IMR-90 (cell line): ENCODE measurements at regions not wholly inside any gene's neighbourhood (a gene's known extent, or its start where the extent isn't known, plus 50 kb on each side); places are given as distances from the start of the nearest gene placed in this dataset.

Experiments
- ATAC-seq: fragments of 200-7000 bp; cut with Tn5 transposase; 2 replicates; pipeline ENCODE4 v1.9.1; 2020; ENCODE audit warnings: low read depth, mild to moderate bottlenecking, moderate library complexity
- BruUV-seq: library from RNA; stranded (reverse); fragments of 400-500 nt; replicated peaks from 2 replicates; lab custom pipeline; 2021; lab: Mats Ljungman, UMichigan
- CTCF ChIA-PET: fragments of 300-600 bp; formaldehyde crosslinking; extraction: SDS; loops from one replicate; lab custom pipeline; 2021; ENCODE audit warnings: antibody characterized with exemption; lab: Yijun Ruan, JAX
- POLR2A ChIA-PET: fragments of 300-600 bp; sonication (Branson Sonifier 250); formaldehyde crosslinking; loops from one replicate; lab custom pipeline; 2022; ENCODE audit warnings: antibody characterized with exemption; ENCODE audit not compliant: unreplicated experiment; lab: Charles Lee
- DNase-seq: peaks from one replicate; pipeline ENCODE4 v3.0.0; 2013
- H2AFZ ChIP-seq: replicated peaks from 2 replicates; pipeline ENCODE3; 2013; ENCODE audit warnings: low read length, mild to moderate bottlenecking; ENCODE audit not compliant: poor library complexity
- H2AK5ac ChIP-seq: 2 replicates; pipeline ENCODE4 v1.6.1; 2013; ENCODE audit warnings: low read depth, low read length, inconsistent platforms
- H2AK9ac ChIP-seq: replicated peaks from 2 replicates; pipeline ENCODE3; 2013; ENCODE audit warnings: mild to moderate bottlenecking, low read depth, low read length, moderate library complexity; ENCODE audit not compliant: poor library complexity
- H2BK120ac ChIP-seq: 2 replicates; pipeline ENCODE4 v1.6.1; 2013; ENCODE audit warnings: low read depth, low read length, inconsistent platforms
- H2BK15ac ChIP-seq: 3 replicates; pipeline ENCODE4 v1.6.1; 2013; ENCODE audit warnings: low read depth, low read length, inconsistent platforms
- H2BK20ac ChIP-seq: 2 replicates; pipeline ENCODE4 v1.6.1; 2013; ENCODE audit warnings: low read depth, mild to moderate bottlenecking, inconsistent platforms, low read length, moderate library complexity
- H2BK5ac ChIP-seq: 2 replicates; pipeline ENCODE4 v1.6.1; 2013; ENCODE audit warnings: mild to moderate bottlenecking, low read depth, low read length, inconsistent platforms; ENCODE audit not compliant: poor library complexity, severe bottlenecking
- H3K14ac ChIP-seq: replicated peaks from 2 replicates; pipeline ENCODE4 v1.6.1; 2013; ENCODE audit warnings: low read depth, low read length, inconsistent platforms
- H3K18ac ChIP-seq: 2 replicates; pipeline ENCODE4 v1.6.1; 2013; ENCODE audit warnings: low read depth, low read length, control low read depth
- H3K23ac ChIP-seq: 2 replicates; pipeline ENCODE4 v1.6.1; 2013; ENCODE audit warnings: low read depth, low read length, inconsistent platforms
- H3K27ac ChIP-seq: 2 replicates; pipeline ENCODE4 v1.5.1; 2013; ENCODE audit warnings: mild to moderate bottlenecking, control low read depth, low read length; ENCODE audit not compliant: insufficient read depth
- H3K27me3 ChIP-seq: 2 replicates; pipeline ENCODE4 v1.6.1; 2013; ENCODE audit warnings: low read length; ENCODE audit not compliant: control insufficient read depth, insufficient read depth
- H3K36me3 ChIP-seq: 2 replicates; pipeline ENCODE4 v1.6.1; 2013; ENCODE audit warnings: low read length, mixed read lengths; ENCODE audit not compliant: control insufficient read depth, insufficient read depth
- H3K4ac ChIP-seq: 2 replicates; pipeline ENCODE4 v1.6.1; 2013; ENCODE audit warnings: low read depth, low read length, inconsistent platforms
- H3K4me1 ChIP-seq: 2 replicates; pipeline ENCODE4 v1.6.1; 2013; ENCODE audit warnings: low read length, mixed read lengths; ENCODE audit not compliant: control insufficient read depth, insufficient read depth
- H3K4me2 ChIP-seq: 2 replicates; pipeline ENCODE4 v1.6.1; 2013; ENCODE audit warnings: low read depth, mild to moderate bottlenecking, control low read depth, low read length, moderate library complexity
- H3K4me3 ChIP-seq: 2 replicates; pipeline ENCODE4 v1.5.1; 2013; ENCODE audit warnings: low read depth, mild to moderate bottlenecking, control low read depth, low read length, moderate library complexity; ENCODE audit not compliant: insufficient read depth
- H3K56ac ChIP-seq: 2 replicates; pipeline ENCODE4 v1.6.1; 2013; ENCODE audit warnings: low read length, inconsistent platforms; ENCODE audit not compliant: insufficient read depth; ENCODE audit errors: extremely low read depth
- H3K79me1 ChIP-seq, 2 experiments: 2 replicates each; pipeline ENCODE4 v1.6.1; 2013; ENCODE audit warnings: low read length in 2 of 2, inconsistent platforms in 1 of 2, low read depth in 1 of 2
- H3K9ac ChIP-seq: 2 replicates; pipeline ENCODE4 v1.6.1; 2013; ENCODE audit warnings: low read depth, low read length, control low read depth
- H3K9me1 ChIP-seq: 2 replicates; pipeline ENCODE4 v1.6.1; 2013; ENCODE audit warnings: low read length, inconsistent platforms; ENCODE audit not compliant: insufficient read depth
- H3K9me3 ChIP-seq: 2 replicates; pipeline ENCODE4 v1.6.1; 2013; ENCODE audit warnings: low read length; ENCODE audit not compliant: control insufficient read depth, insufficient read depth
- H4K20me1 ChIP-seq: 2 replicates; pipeline ENCODE4 v1.6.1; 2013; ENCODE audit warnings: low read length, inconsistent platforms; ENCODE audit not compliant: insufficient read depth
- H4K5ac ChIP-seq: 2 replicates; pipeline ENCODE4 v1.6.1; 2013; ENCODE audit warnings: mild to moderate bottlenecking, low read depth, low read length, control low read depth
- H4K8ac ChIP-seq, 2 experiments: 2 replicates each; pipeline ENCODE4 v1.6.1; 2013; ENCODE audit warnings: low read depth in 2 of 2, low read length in 2 of 2, control low read depth in 1 of 2, inconsistent platforms in 1 of 2
- H4K91ac ChIP-seq: 2 replicates; pipeline ENCODE4 v1.6.1; 2013; ENCODE audit warnings: low read depth, low read length, inconsistent platforms; ENCODE audit not compliant: insufficient read depth
- BHLHE40 ChIP-seq: fragments of 150-350 bp; IDR thresholded peaks from 2 replicates; pipeline ENCODE4 v1.6.1; 2016; ENCODE audit warnings: mild to moderate bottlenecking, low read depth, low read length
- CEBPB ChIP-seq: IDR thresholded peaks from 2 replicates; pipeline ENCODE4 v1.6.1; 2012; ENCODE audit warnings: low read depth, low read length, improper control_type of control experiment
- CHD1 ChIP-seq: IDR thresholded peaks from 2 replicates; pipeline ENCODE4 v1.6.1; 2012; ENCODE audit warnings: low read depth, low read length, improper control_type of control experiment
- FOS ChIP-seq: fragments of 150-350 bp; IDR thresholded peaks from 2 replicates; pipeline ENCODE4 v1.6.1; 2016; ENCODE audit warnings: low read depth, low read length
- MAFK ChIP-seq: IDR thresholded peaks from 2 replicates; pipeline ENCODE4 v1.6.1; 2012; ENCODE audit warnings: low read depth, low read length, improper control_type of control experiment
- MAZ ChIP-seq: IDR thresholded peaks from 2 replicates; pipeline ENCODE4 v1.6.1; 2012; ENCODE audit warnings: low read depth, mild to moderate bottlenecking, low read length, improper control_type of control experiment, moderate library complexity, borderline replicate concordance
- MXI1 ChIP-seq: IDR thresholded peaks from 2 replicates; pipeline ENCODE4 v1.6.1; 2012; ENCODE audit warnings: low read depth, mild to moderate bottlenecking, low read length, moderate library complexity, borderline replicate concordance
- NFE2L2 ChIP-seq: fragments of 150-350 bp; IDR thresholded peaks from 2 replicates; pipeline ENCODE4 v1.6.1; 2016; ENCODE audit warnings: low read depth, mild to moderate bottlenecking, low read length
- POLR2A ChIP-seq: IDR thresholded peaks from 2 replicates; pipeline ENCODE4 v1.6.1; 2012; ENCODE audit warnings: mild to moderate bottlenecking, low read depth, low read length
- RAD21 ChIP-seq: IDR thresholded peaks from 2 replicates; pipeline ENCODE4 v1.6.1; 2012; ENCODE audit warnings: low read length, improper control_type of control experiment
- RCOR1 ChIP-seq: IDR thresholded peaks from 2 replicates; pipeline ENCODE4 v1.6.1; 2012; ENCODE audit warnings: mild to moderate bottlenecking, low read length, improper control_type of control experiment; ENCODE audit not compliant: insufficient replicate concordance
- RFX5 ChIP-seq: IDR thresholded peaks from 2 replicates; pipeline ENCODE4 v1.8.0; 2012; ENCODE audit warnings: low read depth, mild to moderate bottlenecking, low read length, moderate library complexity
- SMC3 ChIP-seq: fragments of 150-350 bp; IDR thresholded peaks from 2 replicates; pipeline ENCODE4 v1.6.1; 2016; ENCODE audit warnings: low read depth, mild to moderate bottlenecking, antibody characterized with exemption, low read length, moderate library complexity
- USF2 ChIP-seq: fragments of 150-350 bp; IDR thresholded peaks from 2 replicates; pipeline ENCODE4 v1.6.1; 2017; ENCODE audit warnings: mild to moderate bottlenecking, antibody characterized with exemption, low read length, low read depth
- WGBS, 2 experiments: methylation state at CpG; one replicate each; pipeline versions ENCODE4 v1.1.5 to v1.1.7; 2013; ENCODE audit warnings: missing lambda C conversion rate in 2 of 2; ENCODE audit not compliant: insufficient read length in 1 of 2; ENCODE audit errors: extremely low coverage in 2 of 2; 5-methylcytosine and 5-hydroxymethylcytosine counted together
- dilution Hi-C: fragments of 300-500 bp; cut with HindIII; formaldehyde crosslinking; loops from one replicate; pipeline ENCODE4 v1.14.3; 2018; ENCODE audit warnings: low sequenced_read_pairs; ENCODE audit not compliant: unreplicated experiment
- in situ Hi-C: fragments of 300-500 bp; cut with MboI; formaldehyde crosslinking; loops from 3 replicates; pipeline ENCODE4 v1.14.3; 2019; ENCODE audit warnings: low sequenced_read_pairs, inconsistent platforms, mixed read lengths
- intact Hi-C: fragments of 100-400 bp; cut with micrococcal nuclease; formaldehyde crosslinking; loops from 2 replicates; pipeline ENCODE4 v1.10.0; 2022
- TF ChIP-seq, protein P1 (sequence below): conservative IDR thresholded peaks from 2 replicates; pipeline ENCODE4 v1.5.1; 2012; ENCODE audit warnings: mild to moderate bottlenecking, low read depth, low read length, improper control_type of control experiment
- TF ChIP-seq, protein P2 (sequence below): fragments of 150-350 bp; IDR thresholded peaks from 2 replicates; pipeline ENCODE4 v1.6.1; 2016; ENCODE audit warnings: low read depth, mild to moderate bottlenecking, low read length, moderate library complexity, borderline replicate concordance

DNA sequence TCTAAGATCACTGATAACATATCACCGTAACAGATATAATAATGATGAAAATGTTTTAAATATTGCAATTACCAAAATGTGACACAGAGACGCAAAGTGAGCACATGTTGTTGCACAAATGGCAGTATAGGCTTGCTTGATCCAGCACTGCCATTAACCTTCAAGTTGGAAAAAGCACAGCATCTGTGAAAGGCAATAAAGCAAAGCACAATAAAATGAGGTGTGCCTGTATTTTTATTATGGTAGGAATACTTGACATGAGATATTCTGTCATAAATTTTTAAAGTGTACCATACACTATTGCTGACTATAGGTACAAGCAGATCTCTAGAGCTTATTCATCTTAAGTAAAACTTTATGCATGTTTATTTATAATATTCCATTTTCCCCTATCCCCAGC lies 312.2 kb downstream of the PTH2R start:
- H3K9me1 ChIP-seq, result no peaks in the 10 kb centered on the region
- no peak overlapping the region for H2AK5ac ChIP-seq
- no peak overlapping the region for H3K4ac ChIP-seq
- no peak overlapping the region for H4K91ac ChIP-seq
- dilution Hi-C loops (no loop called here), in situ Hi-C loops (no loop called here), intact Hi-C loops (no loop called here)
- peaks cover 2% of the 10 kb centered on the region for H3K9me3 ChIP-seq
- H3K14ac ChIP-seq, result no peak overlapping the region
- no peak overlapping the region for H3K27ac ChIP-seq
- no peak overlapping the region for H3K9ac ChIP-seq
- no peaks in the 10 kb centered on the region for H3K36me3 ChIP-seq
- ATAC-seq (no peak), DNase-seq (no peak)
- ChIA-PET CTCF (no interaction called here), POLR2A (no interaction called here)
- TF ChIP-seq, protein P1, sequence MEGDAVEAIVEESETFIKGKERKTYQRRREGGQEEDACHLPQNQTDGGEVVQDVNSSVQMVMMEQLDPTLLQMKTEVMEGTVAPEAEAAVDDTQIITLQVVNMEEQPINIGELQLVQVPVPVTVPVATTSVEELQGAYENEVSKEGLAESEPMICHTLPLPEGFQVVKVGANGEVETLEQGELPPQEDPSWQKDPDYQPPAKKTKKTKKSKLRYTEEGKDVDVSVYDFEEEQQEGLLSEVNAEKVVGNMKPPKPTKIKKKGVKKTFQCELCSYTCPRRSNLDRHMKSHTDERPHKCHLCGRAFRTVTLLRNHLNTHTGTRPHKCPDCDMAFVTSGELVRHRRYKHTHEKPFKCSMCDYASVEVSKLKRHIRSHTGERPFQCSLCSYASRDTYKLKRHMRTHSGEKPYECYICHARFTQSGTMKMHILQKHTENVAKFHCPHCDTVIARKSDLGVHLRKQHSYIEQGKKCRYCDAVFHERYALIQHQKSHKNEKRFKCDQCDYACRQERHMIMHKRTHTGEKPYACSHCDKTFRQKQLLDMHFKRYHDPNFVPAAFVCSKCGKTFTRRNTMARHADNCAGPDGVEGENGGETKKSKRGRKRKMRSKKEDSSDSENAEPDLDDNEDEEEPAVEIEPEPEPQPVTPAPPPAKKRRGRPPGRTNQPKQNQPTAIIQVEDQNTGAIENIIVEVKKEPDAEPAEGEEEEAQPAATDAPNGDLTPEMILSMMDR, result no peak
- TF ChIP-seq RAD21 (no peak), CEBPB (no peak), RCOR1 (no peak), MAFK (no peak), SMC3 (no peak), POLR2A (no peak), BHLHE40 (no peak), USF2 (no peak), RFX5 (no peak), FOS (no peak), MAZ (no peak), MXI1 (no peak), CHD1 (no peak), NFE2L2 (no peak)
- TF ChIP-seq, protein P2, sequence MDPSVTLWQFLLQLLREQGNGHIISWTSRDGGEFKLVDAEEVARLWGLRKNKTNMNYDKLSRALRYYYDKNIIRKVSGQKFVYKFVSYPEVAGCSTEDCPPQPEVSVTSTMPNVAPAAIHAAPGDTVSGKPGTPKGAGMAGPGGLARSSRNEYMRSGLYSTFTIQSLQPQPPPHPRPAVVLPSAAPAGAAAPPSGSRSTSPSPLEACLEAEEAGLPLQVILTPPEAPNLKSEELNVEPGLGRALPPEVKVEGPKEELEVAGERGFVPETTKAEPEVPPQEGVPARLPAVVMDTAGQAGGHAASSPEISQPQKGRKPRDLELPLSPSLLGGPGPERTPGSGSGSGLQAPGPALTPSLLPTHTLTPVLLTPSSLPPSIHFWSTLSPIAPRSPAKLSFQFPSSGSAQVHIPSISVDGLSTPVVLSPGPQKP, result no peak
- H3K23ac ChIP-seq, result no peak overlapping the region
- no peaks in the 10 kb centered on the region for H4K20me1 ChIP-seq
- H4K8ac ChIP-seq, result no peak overlapping the region
- H2BK15ac ChIP-seq, result no peak overlapping the region
- WGBS, 2 experiments, result no CpG with 5 or more reads among the region's 2 CpGs
- H2BK120ac ChIP-seq, result no peak overlapping the region
- H2BK5ac ChIP-seq, result no peak overlapping the region
- no peaks in the 10 kb centered on the region for H3K79me1 ChIP-seq
- no peaks in the 10 kb centered on the region for H3K4me1 ChIP-seq
- no peak overlapping the region for H3K4me2 ChIP-seq
- no peak overlapping the region for H4K5ac ChIP-seq
- H3K56ac ChIP-seq, result no peak overlapping the region
- H2AFZ ChIP-seq, result no peak overlapping the region
- no TSS peak for BruUV-seq
- H3K27me3 ChIP-seq, result no peaks in the 10 kb centered on the region
- H2BK20ac ChIP-seq, result no peak overlapping the region
- H3K4me3 ChIP-seq, result no peak overlapping the region
- no peak overlapping the region for H2AK9ac ChIP-seq
- H3K18ac ChIP-seq, result no peak overlapping the region
